Endodermal cell (in vitro differentiated cells): ENCODE measurements at regions not wholly inside any gene's neighbourhood (a gene's known extent, or its start where the extent isn't known, plus 50 kb on each side); places are given as distances from the start of the nearest gene placed in this dataset.

ENCODE experiments used
- DNase-seq: peaks from one replicate; pipeline ENCODE4 v3.0.0-alpha.2; 2017
- H3K27ac ChIP-seq: 2 replicates; pipeline ENCODE4 v1.5.1; 2013; ENCODE audit warnings: mild to moderate bottlenecking, low read depth, low read length, moderate library complexity
- H3K27me3 ChIP-seq: 2 replicates; pipeline ENCODE4 v1.6.1; 2013; ENCODE audit warnings: mild to moderate bottlenecking, low read length, moderate library complexity; ENCODE audit not compliant: insufficient read depth, control insufficient read depth, poor library complexity, severe bottlenecking
- H3K36me3 ChIP-seq: 2 replicates; pipeline ENCODE4 v1.7.0; 2013; ENCODE audit warnings: mild to moderate bottlenecking, low read length, moderate library complexity; ENCODE audit not compliant: control insufficient read depth, insufficient read depth
- H3K4me1 ChIP-seq: one replicate; pipeline ENCODE4 v1.7.0; 2013; ENCODE audit warnings: low read length; ENCODE audit not compliant: control insufficient read depth, insufficient read depth
- H3K4me3 ChIP-seq: 2 replicates; pipeline ENCODE4 v1.5.1; 2013; ENCODE audit warnings: mild to moderate bottlenecking, low read length, moderate library complexity
- H3K9ac ChIP-seq: 2 replicates; pipeline ENCODE4 v1.6.1; 2013; ENCODE audit warnings: mild to moderate bottlenecking, low read length, moderate library complexity; ENCODE audit not compliant: poor library complexity, severe bottlenecking; ENCODE audit errors: extremely low read depth
- H3K9me3 ChIP-seq: 2 replicates; pipeline ENCODE4 v1.6.1; 2013; ENCODE audit warnings: mild to moderate bottlenecking, low read length, moderate library complexity; ENCODE audit not compliant: control insufficient read depth
- H3K27ac Mint-ChIP-seq: 2 replicates; pipeline ENCODE4 v1.8.0; 2020; ENCODE audit warnings: mixed read lengths
- H3K27me3 Mint-ChIP-seq: 2 replicates; pipeline ENCODE4 v1.8.0; 2021; ENCODE audit warnings: mild to moderate bottlenecking, mixed read lengths; ENCODE audit not compliant: insufficient read depth
- H3K36me3 Mint-ChIP-seq: 2 replicates; pipeline ENCODE4 v1.8.0; 2020; ENCODE audit warnings: low read depth, mixed read lengths
- H3K4me1 Mint-ChIP-seq: 2 replicates; pipeline ENCODE4 v1.8.0; 2020; ENCODE audit warnings: mixed read lengths
- H3K4me3 Mint-ChIP-seq: 2 replicates; pipeline ENCODE4 v1.8.0; 2020; ENCODE audit warnings: mild to moderate bottlenecking, moderate library complexity, mixed read lengths
- H3K9me3 Mint-ChIP-seq: 2 replicates; pipeline ENCODE4 v1.8.0; 2020; ENCODE audit warnings: mild to moderate bottlenecking, mixed read lengths
- CTCF ChIP-seq: fragments of 200-600 bp; sonication (generic); conservative IDR thresholded peaks from 2 replicates; pipeline ENCODE4 v1.5.0; 2021; ENCODE audit warnings: antibody characterized with exemption, mild to moderate bottlenecking
- WGBS, 2 experiments: methylation state at CpG; one replicate each; pipeline versions ENCODE4 v1.1.5 to v1.1.7; 2013; ENCODE audit warnings: missing lambda C conversion rate in 2 of 2, mixed read lengths in 1 of 2; ENCODE audit not compliant: insufficient coverage in 1 of 2, insufficient read length in 1 of 2; 5-methylcytosine and 5-hydroxymethylcytosine counted together

GRCh38 chr12:23204933-23205778 lies 580.2 kb downstream of the ETNK1 start:
- peak; percentile 100 for TF ChIP-seq CTCF
- DNase-seq, result no peak
- peaks cover 4% of the 10 kb centered on the region for H3K9me3 ChIP-seq
- no peak overlapping the region for H3K9ac ChIP-seq
- H3K4me3 ChIP-seq, result no peak overlapping the region
- Mint-ChIP-seq H3K4me3 (no peak overlapping the region), H3K4me1 (no peaks in the 10 kb centered on the region), H3K27ac (no peak overlapping the region), H3K27me3 (no peaks in the 10 kb centered on the region), H3K9me3 (peaks cover 5% of the 10 kb centered on the region), H3K36me3 (no peaks in the 10 kb centered on the region)
- no peak overlapping the region for H3K27ac ChIP-seq
- H3K36me3 ChIP-seq, result no peaks in the 10 kb centered on the region
- 0% methylated on average over 1 of the region's 3 CpGs for WGBS, 2 experiments
- H3K27me3 ChIP-seq, result no peaks in the 10 kb centered on the region
- H3K4me1 ChIP-seq, result no peaks in the 10 kb centered on the region

- Mint-ChIP-seq H3K27ac (no peak overlapping the region), H3K9me3 (peaks cover 12% of the 10 kb centered on the region), H3K27me3 (no peaks in the 10 kb centered on the region), H3K4me3 (no peak overlapping the region), H3K4me1 (no peaks in the 10 kb centered on the region), H3K36me3 (peaks cover under 1% of the 10 kb centered on the region)
- Histone ChIP-seq H3K36me3 (no peaks in the 10 kb centered on the region), H3K9me3 (peaks cover 18% of the 10 kb centered on the region), H3K27me3 (no peaks in the 10 kb centered on the region), H3K9ac (no peak overlapping the region), H3K27ac (no peak overlapping the region), H3K4me1 (no peaks in the 10 kb centered on the region), H3K4me3 (no peak overlapping the region)
- DNase-seq, result no peak
- no peak for TF ChIP-seq CTCF
- WGBS, 2 experiments, result 95 to 98% methylated on average over 2 of the region's 2 CpGs
Measured at GRCh38 chr12:23209793-23210192, 584.8 kb downstream of the ETNK1 start.

- DNase-seq, result no peak
- H3K36me3 Mint-ChIP-seq, result peaks cover 8% of the 10 kb centered on the region
Measured at GRCh38 chr12:23210573-23210972, 585.6 kb downstream of the ETNK1 start.

More at GRCh38 chr12:23210573-23210972, 585.6 kb downstream of the ETNK1 start:
- no peak overlapping the region for H3K9ac ChIP-seq
- H3K4me3 Mint-ChIP-seq, result no peak overlapping the region
- no peak overlapping the region for H3K27ac Mint-ChIP-seq
- peaks cover 20% of the 10 kb centered on the region for H3K9me3 Mint-ChIP-seq
- H3K4me1 ChIP-seq, result no peaks in the 10 kb centered on the region
- TF ChIP-seq CTCF, result peak; percentile 60
- no peaks in the 10 kb centered on the region for H3K27me3 Mint-ChIP-seq
- H3K27me3 ChIP-seq, result no peaks in the 10 kb centered on the region
- no peak overlapping the region for H3K27ac ChIP-seq
- peaks cover 25% of the 10 kb centered on the region for H3K9me3 ChIP-seq
- no peak overlapping the region for H3K4me3 ChIP-seq
- H3K36me3 ChIP-seq, result no peaks in the 10 kb centered on the region
- no peaks in the 10 kb centered on the region for H3K4me1 Mint-ChIP-seq
- 89 to 100% methylated on average over 4 of the region's 4 CpGs for WGBS, 2 experiments
